ENCODE measurements at regions not wholly inside any gene's neighbourhood (a gene's known extent, or its start where the extent isn't known, plus 50 kb on each side); places are given as distances from the start of the nearest gene placed in this dataset.

DNA sequence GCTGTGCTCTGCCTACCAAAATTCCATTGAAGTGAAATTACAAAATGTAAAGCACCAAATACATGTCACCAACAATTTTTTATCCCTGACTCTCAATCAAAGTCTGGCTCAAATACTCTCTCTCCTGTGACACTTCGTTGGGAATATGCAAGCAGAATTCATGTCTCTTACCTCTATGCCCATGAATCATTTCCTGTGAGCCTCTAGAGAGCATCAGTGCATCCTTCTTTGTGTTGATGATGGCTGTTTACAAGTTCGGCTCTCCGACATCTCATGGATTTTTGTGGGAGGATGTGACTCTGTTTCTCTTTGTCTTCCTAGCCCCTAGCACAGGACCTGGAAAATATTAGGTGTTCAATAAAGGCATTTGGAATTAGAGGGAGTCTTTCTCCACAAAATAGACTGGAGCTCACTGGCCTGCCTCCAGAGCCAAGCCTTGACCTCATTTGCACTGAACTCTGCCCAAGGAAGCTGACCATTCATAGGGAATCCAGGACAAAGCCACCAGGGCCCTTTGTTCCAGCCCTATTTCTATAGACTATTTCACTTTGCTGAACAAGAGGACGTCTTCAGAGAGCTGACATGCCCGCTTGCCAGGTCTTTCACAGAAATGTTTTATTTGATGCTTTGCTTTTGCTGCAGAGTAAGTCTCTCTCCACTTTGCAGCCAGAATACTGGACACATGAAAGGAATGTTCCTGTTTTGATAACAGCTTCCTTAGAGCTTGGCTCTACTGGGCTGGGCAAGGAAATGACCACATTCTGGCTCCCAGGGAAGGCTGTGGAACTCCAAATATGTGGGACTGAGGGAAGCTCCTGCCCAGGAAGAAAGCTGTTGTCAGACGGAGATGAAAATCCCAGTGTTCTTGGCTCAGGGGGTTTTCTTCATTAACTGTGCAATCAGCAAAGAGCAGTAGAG is 194.5 kb upstream of the CDYL start:
- no peak overlapping the region for H3K4me3 ChIP-seq (ENCODE audit: control insufficient read depth in 1 of 7, extremely low read depth in 1 of 7, insufficient read depth in 4 of 7, low read depth in 2 of 7, low read length in 6 of 7)
- H3K36me3 ChIP-seq (ENCODE audit: control insufficient read depth in 4 of 4, insufficient read depth in 4 of 4, low read length in 3 of 4): no peaks in the 10 kb centered on the region
- no peaks in the 10 kb centered on the region for H3K4me1 ChIP-seq (ENCODE audit: control extremely low read depth in 1 of 4, control insufficient read depth in 4 of 4, insufficient read depth in 4 of 4, low read length in 3 of 4)
- H3K27me3 ChIP-seq (replicated peaks in 2 of 5; ENCODE audit: control insufficient read depth in 4 of 5, insufficient read depth in 5 of 5, low read length in 4 of 5): no peaks in the 10 kb centered on the region
- no peak for DNase-seq
- CTCF ChIA-PET: no interaction called here
- POLR2A ChIA-PET: no interaction called here
- 100% methylated on average over 3 of the region's 6 CpGs for WGBS (ENCODE audit: insufficient coverage)
- no peak overlapping the region for H3K27ac ChIP-seq (ENCODE audit: insufficient read depth in 1 of 2, low read depth in 1 of 2, low read length in 2 of 2, poor library complexity in 1 of 2, severe bottlenecking in 2 of 2)
- peaks cover 0 to 3% (median 0%) of the 10 kb centered on the region in 5 experiments for H3K9me3 ChIP-seq (ENCODE audit: control extremely low read depth in 1 of 5, control insufficient read depth in 4 of 5, insufficient read depth in 2 of 5, low read depth in 1 of 5, low read length in 4 of 5)

DNA sequence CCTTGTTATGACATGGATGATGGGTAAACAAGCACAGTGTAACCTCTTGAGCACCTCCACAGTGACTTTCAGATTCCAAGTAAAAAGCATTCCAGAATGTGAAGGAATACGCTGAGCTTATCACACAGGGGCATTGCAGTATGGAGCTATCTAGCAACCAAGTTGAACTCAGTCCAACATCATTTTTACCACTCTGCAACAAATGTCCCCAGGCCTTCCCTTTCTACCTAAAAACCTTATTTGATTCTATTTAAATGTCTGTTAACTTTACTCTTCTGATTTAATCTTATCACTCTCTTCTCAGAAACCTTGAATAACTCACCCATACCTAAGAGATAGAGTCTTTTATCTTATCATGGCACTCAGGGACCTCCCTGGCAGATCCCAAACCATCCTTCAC is 195.8 kb upstream of the CDYL start:
- H3K27me3 ChIP-seq (replicated peaks in 2 of 5; ENCODE audit: control insufficient read depth in 4 of 5, insufficient read depth in 5 of 5, low read length in 4 of 5): no peaks in the 10 kb centered on the region
- ChIA-PET CTCF (interaction anchor here (1.0 kb wide), 1 partner anchor 57 kb away, joined by 3 read pairs; no protein-coding TSS in a partner anchor), POLR2A (no interaction called here)
- no peak overlapping the region for H3K27ac ChIP-seq (ENCODE audit: insufficient read depth in 1 of 2, low read depth in 1 of 2, low read length in 2 of 2, poor library complexity in 1 of 2, severe bottlenecking in 2 of 2)
- H3K4me1 ChIP-seq (ENCODE audit: control extremely low read depth in 1 of 4, control insufficient read depth in 4 of 4, insufficient read depth in 4 of 4, low read length in 3 of 4): no peaks in the 10 kb centered on the region
- H3K4me3 ChIP-seq (ENCODE audit: control insufficient read depth in 1 of 7, extremely low read depth in 1 of 7, insufficient read depth in 4 of 7, low read depth in 2 of 7, low read length in 6 of 7): no peak overlapping the region
- WGBS (ENCODE audit: insufficient coverage): 86% methylated on average over 1 of the region's 1 CpG
- peaks cover 0 to 3% (median 0%) of the 10 kb centered on the region in 5 experiments for H3K9me3 ChIP-seq (ENCODE audit: control extremely low read depth in 1 of 5, control insufficient read depth in 4 of 5, insufficient read depth in 2 of 5, low read depth in 1 of 5, low read length in 4 of 5)
- no peaks in the 10 kb centered on the region for H3K36me3 ChIP-seq (ENCODE audit: control insufficient read depth in 4 of 4, insufficient read depth in 4 of 4, low read length in 3 of 4)
- DNase-seq: no peak

DNA sequence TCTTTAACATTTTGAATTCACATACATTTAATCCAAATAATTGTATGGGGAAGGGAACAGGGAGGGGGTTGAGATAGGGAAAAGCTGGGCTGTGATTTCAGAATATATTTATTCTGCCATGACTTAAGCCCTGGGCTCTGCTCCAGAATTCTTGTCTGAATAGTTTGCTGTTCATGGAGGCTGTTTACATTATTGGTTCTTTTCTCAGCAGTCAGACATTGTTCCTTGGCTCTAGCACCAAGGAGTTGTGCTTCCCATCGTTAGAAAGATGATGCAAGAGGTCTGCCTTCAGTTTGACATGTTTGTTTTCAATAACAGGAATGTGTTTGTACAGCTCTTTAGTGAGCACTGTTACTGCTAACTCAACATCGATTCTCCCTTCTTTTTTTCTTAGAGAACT is 198.8 kb upstream of the CDYL start:
- CTCF ChIA-PET: no interaction called here
- Histone ChIP-seq H3K4me3 (ENCODE audit: control insufficient read depth in 1 of 7, extremely low read depth in 1 of 7, insufficient read depth in 4 of 7, low read depth in 2 of 7, low read length in 6 of 7) (no peak overlapping the region), H3K27me3 (replicated peaks in 2 of 5; ENCODE audit: control insufficient read depth in 4 of 5, insufficient read depth in 5 of 5, low read length in 4 of 5) (peaks cover 0 to 2% (median 0%) of the 10 kb centered on the region in 5 experiments), H3K4me1 (ENCODE audit: control extremely low read depth in 1 of 4, control insufficient read depth in 4 of 4, insufficient read depth in 4 of 4, low read length in 3 of 4) (no peaks in the 10 kb centered on the region), H3K27ac (ENCODE audit: insufficient read depth in 1 of 2, low read depth in 1 of 2, low read length in 2 of 2, poor library complexity in 1 of 2, severe bottlenecking in 2 of 2) (no peak overlapping the region), H3K36me3 (ENCODE audit: control insufficient read depth in 4 of 4, insufficient read depth in 4 of 4, low read length in 3 of 4) (no peaks in the 10 kb centered on the region), H3K9me3 (ENCODE audit: control extremely low read depth in 1 of 5, control insufficient read depth in 4 of 5, insufficient read depth in 2 of 5, low read depth in 1 of 5, low read length in 4 of 5) (peaks cover 0 to 3% (median 0%) of the 10 kb centered on the region in 5 experiments)
- POLR2A ChIA-PET: no interaction called here
- DNase-seq: no peak
- WGBS (ENCODE audit: insufficient coverage): 20% methylated on average over 1 of the region's 2 CpGs

DNA sequence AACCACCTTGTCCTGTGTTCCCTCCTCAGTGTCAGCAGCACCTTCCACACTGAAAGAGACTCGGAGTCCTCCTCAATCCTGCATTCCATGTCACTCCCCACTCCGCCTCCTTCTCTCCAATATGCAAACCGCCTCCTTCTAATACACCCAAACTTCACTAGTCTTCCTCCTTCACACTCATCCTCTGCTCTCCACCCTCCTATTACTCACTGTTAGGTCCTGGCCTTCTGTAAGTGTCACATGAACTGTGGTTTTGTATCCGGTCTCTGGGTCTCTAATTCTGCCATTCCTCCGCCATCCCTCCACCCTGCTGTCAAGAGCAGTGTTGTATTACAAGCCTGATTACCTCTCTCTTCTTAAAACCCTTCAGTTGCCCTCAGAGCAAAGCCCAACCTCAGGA is 200.5 kb upstream of the CDYL start:
- no peak overlapping the region for H3K4me3 ChIP-seq (ENCODE audit: control insufficient read depth in 1 of 7, extremely low read depth in 1 of 7, insufficient read depth in 4 of 7, low read depth in 2 of 7, low read length in 6 of 7)
- ChIA-PET CTCF (no interaction called here), POLR2A (no interaction called here)
- H3K36me3 ChIP-seq (ENCODE audit: control insufficient read depth in 4 of 4, insufficient read depth in 4 of 4, low read length in 3 of 4): no peaks in the 10 kb centered on the region
- peaks cover 0 to 2% (median 0%) of the 10 kb centered on the region in 5 experiments for H3K27me3 ChIP-seq (replicated peaks in 2 of 5; ENCODE audit: control insufficient read depth in 4 of 5, insufficient read depth in 5 of 5, low read length in 4 of 5)
- DNase-seq: no peak
- no peak overlapping the region for H3K27ac ChIP-seq (ENCODE audit: insufficient read depth in 1 of 2, low read depth in 1 of 2, low read length in 2 of 2, poor library complexity in 1 of 2, severe bottlenecking in 2 of 2)
- 100% methylated on average over 4 of the region's 5 CpGs for WGBS (ENCODE audit: insufficient coverage)
- H3K9me3 ChIP-seq (ENCODE audit: control extremely low read depth in 1 of 5, control insufficient read depth in 4 of 5, insufficient read depth in 2 of 5, low read depth in 1 of 5, low read length in 4 of 5): peaks cover 0 to 16% (median 3%) of the 10 kb centered on the region in 5 experiments
- no peaks in the 10 kb centered on the region for H3K4me1 ChIP-seq (ENCODE audit: control extremely low read depth in 1 of 4, control insufficient read depth in 4 of 4, insufficient read depth in 4 of 4, low read length in 3 of 4)

DNA sequence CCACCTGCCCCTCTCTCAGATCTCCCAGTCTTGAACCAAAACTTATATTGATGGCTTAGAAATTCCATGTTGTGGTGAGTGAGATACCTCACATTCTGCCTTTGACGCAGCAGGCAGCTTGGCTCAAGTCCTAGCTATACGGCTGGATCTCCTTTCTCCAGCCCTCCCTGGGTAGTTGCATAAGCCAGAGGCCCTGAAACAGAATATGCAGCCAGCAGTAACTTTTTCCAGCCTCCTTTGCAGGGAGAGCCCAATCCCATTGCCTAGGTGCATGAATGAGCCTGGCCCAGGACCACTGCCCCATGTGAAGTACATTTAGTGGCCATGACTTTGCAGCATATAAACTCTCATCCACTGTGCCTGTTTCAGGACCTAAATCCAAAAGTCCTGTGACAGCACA is 202.2 kb upstream of the CDYL start:
- ChIA-PET POLR2A (no interaction called here), CTCF (no interaction called here)
- no peak for DNase-seq
- Histone ChIP-seq H3K27ac (ENCODE audit: insufficient read depth in 1 of 2, low read depth in 1 of 2, low read length in 2 of 2, poor library complexity in 1 of 2, severe bottlenecking in 2 of 2) (no peak overlapping the region), H3K9me3 (ENCODE audit: control extremely low read depth in 1 of 5, control insufficient read depth in 4 of 5, insufficient read depth in 2 of 5, low read depth in 1 of 5, low read length in 4 of 5) (peaks cover 0 to 17% (median 3%) of the 10 kb centered on the region in 5 experiments), H3K36me3 (ENCODE audit: control insufficient read depth in 4 of 4, insufficient read depth in 4 of 4, low read length in 3 of 4) (no peaks in the 10 kb centered on the region), H3K4me1 (ENCODE audit: control extremely low read depth in 1 of 4, control insufficient read depth in 4 of 4, insufficient read depth in 4 of 4, low read length in 3 of 4) (no peaks in the 10 kb centered on the region), H3K4me3 (ENCODE audit: control insufficient read depth in 1 of 7, extremely low read depth in 1 of 7, insufficient read depth in 4 of 7, low read depth in 2 of 7, low read length in 6 of 7) (no peak overlapping the region), H3K27me3 (replicated peaks in 2 of 5; ENCODE audit: control insufficient read depth in 4 of 5, insufficient read depth in 5 of 5, low read length in 4 of 5) (peaks cover 0 to 2% (median 0%) of the 10 kb centered on the region in 5 experiments)
- WGBS (ENCODE audit: insufficient coverage): 100% methylated on average over 2 of the region's 2 CpGs

DNA sequence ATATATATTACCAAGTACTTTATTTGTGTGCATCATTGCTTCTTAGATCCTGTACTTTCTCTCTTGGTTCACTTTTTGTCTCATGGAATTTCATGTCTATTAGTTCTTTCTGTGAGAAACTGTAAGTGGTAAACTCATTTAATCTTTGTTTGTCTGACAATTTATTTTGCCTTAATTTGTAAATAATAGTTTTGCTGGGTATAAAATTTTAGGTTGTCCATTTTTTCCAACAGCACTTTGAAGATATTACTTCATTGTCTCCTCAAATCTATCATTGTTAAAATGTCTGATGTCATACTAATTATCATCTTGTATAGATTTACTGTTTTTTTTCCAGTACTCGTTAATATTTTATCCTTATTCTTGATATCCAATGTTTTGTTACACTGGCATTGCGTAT is 205.2 kb upstream of the CDYL start:
- H3K4me1 ChIP-seq (ENCODE audit: control extremely low read depth in 1 of 4, control insufficient read depth in 4 of 4, insufficient read depth in 4 of 4, low read length in 3 of 4): no peaks in the 10 kb centered on the region
- CTCF ChIA-PET: no interaction called here
- DNase-seq: no peak
- POLR2A ChIA-PET: no interaction called here
- H3K36me3 ChIP-seq (ENCODE audit: control insufficient read depth in 4 of 4, insufficient read depth in 4 of 4, low read length in 3 of 4): no peaks in the 10 kb centered on the region
- no peak overlapping the region for H3K4me3 ChIP-seq (ENCODE audit: control insufficient read depth in 1 of 7, extremely low read depth in 1 of 7, insufficient read depth in 4 of 7, low read depth in 2 of 7, low read length in 6 of 7)
- H3K27ac ChIP-seq (ENCODE audit: insufficient read depth in 1 of 2, low read depth in 1 of 2, low read length in 2 of 2, poor library complexity in 1 of 2, severe bottlenecking in 2 of 2): no peak overlapping the region
- H3K9me3 ChIP-seq (ENCODE audit: control extremely low read depth in 1 of 5, control insufficient read depth in 4 of 5, insufficient read depth in 2 of 5, low read depth in 1 of 5, low read length in 4 of 5): peaks cover 0 to 17% (median 3%) of the 10 kb centered on the region in 5 experiments
- WGBS (ENCODE audit: insufficient coverage): no CpG with 5 or more reads among the region's 2 CpGs
- peaks cover 0 to 5% (median 0%) of the 10 kb centered on the region in 5 experiments for H3K27me3 ChIP-seq (replicated peaks in 2 of 5; ENCODE audit: control insufficient read depth in 4 of 5, insufficient read depth in 5 of 5, low read length in 4 of 5)

DNA sequence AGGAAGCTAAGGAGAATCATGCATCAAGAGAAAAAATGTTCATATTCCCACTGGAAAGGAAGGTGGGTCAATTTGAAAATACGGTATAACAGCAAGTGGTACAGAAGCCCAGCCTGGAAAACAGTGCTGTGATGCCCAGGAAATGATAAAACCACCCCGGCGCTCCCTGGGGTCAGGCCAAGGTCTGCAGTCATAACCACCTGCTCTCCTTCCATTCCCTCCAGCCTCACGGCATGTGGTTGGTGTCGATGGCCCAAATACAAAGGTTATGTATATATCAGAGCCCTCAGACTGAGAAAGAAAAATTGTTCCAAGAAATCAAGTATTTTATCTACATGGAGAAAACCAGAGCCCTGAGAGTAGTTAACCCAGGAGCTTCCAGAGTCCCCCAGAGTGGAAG is 208.1 kb upstream of the CDYL start:
- Histone ChIP-seq H3K4me3 (ENCODE audit: control insufficient read depth in 1 of 7, extremely low read depth in 1 of 7, insufficient read depth in 4 of 7, low read depth in 2 of 7, low read length in 6 of 7) (no peak overlapping the region), H3K27ac (ENCODE audit: insufficient read depth in 1 of 2, low read depth in 1 of 2, low read length in 2 of 2, poor library complexity in 1 of 2, severe bottlenecking in 2 of 2) (no peak overlapping the region), H3K4me1 (ENCODE audit: control extremely low read depth in 1 of 4, control insufficient read depth in 4 of 4, insufficient read depth in 4 of 4, low read length in 3 of 4) (no peaks in the 10 kb centered on the region), H3K9me3 (ENCODE audit: control extremely low read depth in 1 of 5, control insufficient read depth in 4 of 5, insufficient read depth in 2 of 5, low read depth in 1 of 5, low read length in 4 of 5) (peaks cover 0 to 17% (median 3%) of the 10 kb centered on the region in 5 experiments), H3K27me3 (replicated peaks in 2 of 5; ENCODE audit: control insufficient read depth in 4 of 5, insufficient read depth in 5 of 5, low read length in 4 of 5) (peaks cover 0 to 5% (median 0%) of the 10 kb centered on the region in 5 experiments), H3K36me3 (ENCODE audit: control insufficient read depth in 4 of 4, insufficient read depth in 4 of 4, low read length in 3 of 4) (no peaks in the 10 kb centered on the region)
- ChIA-PET CTCF (no interaction called here), POLR2A (no interaction called here)
- DNase-seq: no peak
- 95% methylated on average over 4 of the region's 5 CpGs for WGBS (ENCODE audit: insufficient coverage)
